Suprapubic skin (tissue), 3 donors: ENCODE measurements at regions not wholly inside any gene's neighbourhood (a gene's known extent, or its start where the extent isn't known, plus 50 kb on each side); places are given as distances from the start of the nearest gene placed in this dataset.

Source experiments
- EP300 ChIP-seq: sonication (generic); formaldehyde crosslinking; IDR thresholded peaks from one replicate; pipeline ENCODE4 v1.6.1; 2017; ENCODE audit warnings: antibody characterized with exemption
- POLR2A ChIP-seq, 2 donors: fragments of 450-650 bp; IDR thresholded peaks; one replicate each; pipeline ENCODE4 v1.6.1; 2017; ENCODE audit warnings: antibody characterized with exemption in 2 of 2, mild to moderate bottlenecking in 2 of 2, moderate library complexity in 2 of 2
- TF ChIP-seq, protein P1 (sequence below), 2 donors: fragments of 200-600 bp in 1 of 2; fragments of 450-650 bp in 1 of 2; sonication (generic) in 1 of 2; IDR thresholded peaks; one replicate each; pipeline ENCODE4 v1.5.1; 2016 to 2019; ENCODE audit warnings: antibody characterized with exemption in 2 of 2, mild to moderate bottlenecking in 1 of 2, moderate library complexity in 1 of 2

DNA sequence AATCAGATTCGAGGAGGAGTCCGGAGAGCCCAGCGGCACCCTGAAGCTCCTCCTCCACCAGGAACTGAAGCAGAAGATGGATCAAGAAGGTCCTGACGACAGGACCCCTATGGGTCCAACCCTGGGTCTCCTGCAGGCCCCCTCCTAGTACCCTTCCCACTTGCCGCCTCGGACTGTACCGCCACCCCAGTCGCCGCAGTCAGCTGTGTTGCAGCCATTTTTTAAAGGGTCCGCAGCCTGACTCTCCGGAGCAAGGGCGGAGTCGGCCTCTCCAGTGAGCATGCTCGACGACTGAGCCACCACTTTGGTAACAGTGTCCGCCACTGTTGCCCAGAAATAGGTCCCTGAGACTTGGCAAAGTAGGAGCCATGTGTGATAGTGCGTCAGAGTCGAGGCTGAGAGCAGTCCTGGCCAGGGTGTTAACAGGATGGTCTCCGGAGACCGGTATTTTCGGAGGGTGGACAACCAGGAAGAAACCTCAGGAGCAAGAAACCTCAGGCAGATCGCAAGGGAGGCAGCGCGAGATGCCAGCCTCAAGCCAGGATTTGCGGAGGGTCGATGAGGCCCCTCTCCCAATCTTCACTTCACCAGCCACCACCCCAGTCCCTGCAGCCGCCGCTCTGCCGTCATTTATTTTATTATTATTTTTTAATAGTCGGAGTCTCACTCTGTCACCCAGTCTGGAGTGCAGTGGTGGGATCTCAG is 294.6 kb upstream of the ZNF337 start:
- TF ChIP-seq, protein P1, sequence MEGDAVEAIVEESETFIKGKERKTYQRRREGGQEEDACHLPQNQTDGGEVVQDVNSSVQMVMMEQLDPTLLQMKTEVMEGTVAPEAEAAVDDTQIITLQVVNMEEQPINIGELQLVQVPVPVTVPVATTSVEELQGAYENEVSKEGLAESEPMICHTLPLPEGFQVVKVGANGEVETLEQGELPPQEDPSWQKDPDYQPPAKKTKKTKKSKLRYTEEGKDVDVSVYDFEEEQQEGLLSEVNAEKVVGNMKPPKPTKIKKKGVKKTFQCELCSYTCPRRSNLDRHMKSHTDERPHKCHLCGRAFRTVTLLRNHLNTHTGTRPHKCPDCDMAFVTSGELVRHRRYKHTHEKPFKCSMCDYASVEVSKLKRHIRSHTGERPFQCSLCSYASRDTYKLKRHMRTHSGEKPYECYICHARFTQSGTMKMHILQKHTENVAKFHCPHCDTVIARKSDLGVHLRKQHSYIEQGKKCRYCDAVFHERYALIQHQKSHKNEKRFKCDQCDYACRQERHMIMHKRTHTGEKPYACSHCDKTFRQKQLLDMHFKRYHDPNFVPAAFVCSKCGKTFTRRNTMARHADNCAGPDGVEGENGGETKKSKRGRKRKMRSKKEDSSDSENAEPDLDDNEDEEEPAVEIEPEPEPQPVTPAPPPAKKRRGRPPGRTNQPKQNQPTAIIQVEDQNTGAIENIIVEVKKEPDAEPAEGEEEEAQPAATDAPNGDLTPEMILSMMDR (IDR thresholded peaks at IDR 0.05): no peak
- no peak for TF ChIP-seq POLR2A (IDR thresholded peaks at IDR 0.05)
- TF ChIP-seq EP300: no peak
